HG03135 (cell line): ENCODE measurements at regions not wholly inside any gene's neighbourhood (a gene's known extent, or its start where the extent isn't known, plus 50 kb on each side); places are given as distances from the start of the nearest gene placed in this dataset.
"Not testable (repeated sequence)": the region's sequence is repeated elsewhere in the genome, so short reads cannot be mapped to it uniquely, and the experiment has no call there.

Experiments
- ATAC-seq: cut with Tn5 transposase; IDR thresholded peaks from one replicate; pipeline ENCODE4 v1.9.1; 2021; ENCODE audit warnings: mild to moderate bottlenecking, moderate library complexity; ENCODE audit not compliant: unreplicated experiment

DNA sequence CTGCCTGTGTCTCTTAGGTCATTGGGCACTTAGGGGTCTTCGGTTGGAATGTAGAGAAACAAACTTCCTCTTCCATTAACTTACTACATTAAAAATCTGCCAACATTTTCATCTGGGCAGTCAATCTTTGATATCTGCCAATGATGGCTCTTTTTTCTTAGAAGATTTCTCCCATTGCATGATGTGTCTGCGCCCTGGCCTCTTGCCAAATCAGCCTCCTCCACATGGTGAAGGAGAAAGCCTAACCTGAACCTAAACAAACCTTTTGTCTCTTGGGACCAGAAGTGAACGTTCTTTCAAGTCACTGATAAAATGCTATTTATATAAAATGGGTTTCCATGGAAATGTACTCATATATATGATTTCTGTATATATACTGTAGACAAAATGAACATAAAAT lies 998.9 kb upstream of the GJE1 start:
- no peak for ATAC-seq

DNA sequence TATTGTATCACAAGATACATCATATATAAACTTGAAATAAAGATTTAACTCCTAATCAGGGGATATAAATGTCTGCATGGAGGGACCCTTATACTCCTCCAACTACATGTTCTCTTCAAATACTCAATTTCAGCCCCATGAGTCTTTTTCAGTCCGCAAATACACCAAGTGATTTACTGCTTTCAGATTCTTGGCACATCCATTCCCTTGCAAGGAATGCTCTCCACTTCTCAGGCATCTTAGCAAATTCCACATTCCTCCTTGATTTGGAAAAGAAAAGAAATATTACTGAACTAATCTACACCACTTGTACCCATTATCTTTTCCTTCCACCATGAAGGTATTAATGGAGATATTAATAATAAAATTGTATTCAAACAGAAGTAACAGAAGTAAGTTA lies 999.4 kb upstream of the GJE1 start:
- no peak for ATAC-seq

DNA sequence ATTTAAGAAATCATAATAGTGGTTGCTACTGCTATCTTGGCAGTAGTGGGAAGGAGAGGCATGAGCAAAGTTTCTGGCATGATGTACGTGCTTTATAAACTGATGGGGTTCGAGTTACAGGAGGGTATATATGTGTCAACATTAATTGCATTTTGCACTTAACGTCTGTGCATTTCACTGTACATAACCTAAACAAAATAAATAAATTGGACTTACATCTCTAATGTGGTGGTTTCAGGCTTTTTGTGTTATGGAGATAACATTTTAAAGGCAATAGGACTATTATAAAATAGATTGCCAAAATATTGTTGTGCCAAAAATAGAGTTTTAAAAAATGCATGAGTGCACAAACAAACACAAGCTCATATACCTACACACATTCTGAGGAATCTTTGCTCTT lies 1001.1 kb upstream of the GJE1 start:
- no peak for ATAC-seq

DNA sequence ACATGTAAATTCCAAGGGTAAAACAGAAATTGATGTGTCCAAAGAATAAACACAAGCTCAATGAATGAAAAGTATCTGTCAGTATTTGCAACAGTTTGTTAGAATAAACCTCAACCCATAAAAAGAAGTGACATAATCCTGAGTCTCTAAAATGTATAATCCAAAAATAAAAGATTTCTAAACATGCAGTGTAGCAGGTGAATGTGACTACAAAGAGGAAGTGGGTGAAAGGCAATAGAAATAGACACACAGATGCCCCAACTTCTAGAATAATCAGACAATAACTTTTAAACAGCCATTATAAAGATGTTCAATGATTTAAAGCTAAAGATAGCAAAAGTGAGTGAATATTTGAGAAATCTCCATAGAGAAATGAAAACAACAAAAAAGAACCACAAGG lies 1009.2 kb upstream of the GJE1 start:
- ATAC-seq, result no peak

GRCh38 chr6:141123049-141123448 lies 1009.7 kb upstream of the GJE1 start:
- no peak for ATAC-seq

- ATAC-seq, result no peak
These were observed 1013.7 kb upstream of the GJE1 start for GRCh38 chr6:141118991-141119390.

DNA sequence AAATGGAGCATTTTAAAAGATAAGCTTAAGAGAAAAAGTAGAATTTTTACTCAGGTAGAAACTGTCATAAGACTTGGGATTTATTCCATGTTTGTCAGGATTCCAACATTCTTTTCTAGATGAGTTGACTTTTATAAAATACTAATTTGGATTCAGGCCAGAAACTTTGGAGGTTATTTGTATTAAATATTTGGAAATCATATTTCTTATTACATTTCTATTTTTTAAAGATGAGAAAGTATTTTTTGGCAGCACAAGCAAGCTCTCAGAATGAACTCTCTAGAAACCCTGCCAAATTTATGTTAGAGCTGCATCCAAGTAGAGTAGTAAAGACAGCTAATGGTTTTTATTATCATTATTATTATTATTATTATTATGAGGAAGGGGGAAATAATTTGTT lies 1014.9 kb upstream of the GJE1 start:
- no peak for ATAC-seq

DNA sequence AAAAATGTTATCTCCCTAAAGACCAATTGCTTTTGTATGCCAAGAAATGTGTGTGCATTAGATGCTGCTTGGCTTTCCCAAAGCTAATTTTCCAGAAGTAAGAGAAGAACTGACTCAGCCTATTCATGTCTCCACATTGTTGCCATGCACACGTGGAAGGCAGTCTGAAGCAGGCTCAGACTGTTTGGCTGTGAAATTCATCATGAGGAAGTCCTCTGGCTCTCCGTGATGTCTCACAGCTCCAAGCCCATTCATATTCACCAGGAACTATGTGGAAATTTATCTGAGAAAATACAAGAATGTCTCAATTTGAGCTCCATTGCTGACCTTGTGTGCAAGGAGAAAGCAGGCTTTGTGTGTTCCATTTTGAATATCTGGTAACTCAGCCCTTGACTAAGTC lies 1022.2 kb upstream of the GJE1 start:
- ATAC-seq, result no peak

DNA sequence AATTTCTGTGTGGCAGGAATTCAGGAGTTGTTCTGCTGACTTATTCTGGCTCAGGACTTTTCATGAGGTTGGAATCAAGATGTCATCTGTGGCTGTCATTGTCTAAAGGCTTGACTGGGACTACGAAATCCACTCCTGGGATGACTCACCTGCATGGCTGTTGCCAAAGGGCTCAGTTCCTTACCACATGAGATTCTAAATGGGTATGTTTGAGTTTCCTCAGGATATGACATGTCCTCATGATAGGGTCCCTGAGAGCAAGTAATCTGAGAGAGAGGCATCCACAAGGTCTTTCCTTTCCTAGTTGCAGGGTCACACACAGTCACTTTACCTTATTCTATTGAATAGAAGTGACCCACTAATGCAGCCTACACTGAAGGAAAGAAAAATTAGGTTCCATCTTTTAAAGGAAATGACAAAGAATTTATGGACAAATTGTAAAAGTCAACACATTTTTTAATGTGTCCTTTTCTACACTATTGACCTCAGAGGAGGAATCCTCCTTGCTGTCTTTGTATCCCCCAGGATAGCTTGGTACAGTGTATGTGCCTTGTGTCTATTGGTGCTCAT lies 1025.0 kb upstream of the GJE1 start:
- no peak for ATAC-seq

DNA sequence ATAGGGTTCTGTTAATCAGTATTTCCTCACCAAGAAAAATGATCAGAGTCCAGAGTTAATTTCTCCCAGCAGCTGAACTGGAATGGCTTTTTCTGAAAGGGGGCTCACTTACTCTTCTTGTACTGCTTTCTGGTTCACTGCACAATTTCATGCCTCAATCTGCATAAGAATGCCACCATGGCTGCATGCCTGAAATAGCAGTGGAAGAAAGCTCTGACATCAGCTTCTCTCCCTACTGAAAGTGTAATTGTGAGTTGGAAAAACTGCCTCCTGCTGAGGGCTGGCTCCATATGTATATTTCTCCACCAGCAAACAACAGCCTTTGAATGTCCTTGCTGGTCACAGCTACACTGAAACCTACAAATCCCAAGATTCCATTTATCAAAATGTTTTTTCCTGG lies 1027.2 kb upstream of the GJE1 start:
- ATAC-seq, result no peak

DNA sequence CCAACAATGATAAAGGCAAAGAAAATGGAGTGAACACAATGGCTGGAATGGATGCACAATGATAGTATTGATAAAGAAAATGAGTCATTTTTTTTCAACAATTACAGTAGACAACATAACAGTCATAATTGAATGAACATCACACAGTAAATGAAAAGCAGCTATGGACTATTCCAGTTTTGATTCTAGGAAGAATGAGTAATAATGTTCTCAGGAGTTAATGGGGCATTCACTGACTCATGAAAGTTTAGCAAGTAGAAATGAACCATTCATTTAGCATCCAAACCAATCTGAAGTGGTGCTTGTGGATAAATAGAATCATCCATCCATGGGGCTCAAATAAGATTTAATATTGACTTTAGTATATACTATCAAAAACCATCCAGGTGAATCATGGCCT lies 1029.5 kb upstream of the GJE1 start:
- ATAC-seq, result no peak

- no peak for ATAC-seq
These were observed 1035.3 kb upstream of the GJE1 start for GRCh38 chr6:141097471-141097870.

DNA sequence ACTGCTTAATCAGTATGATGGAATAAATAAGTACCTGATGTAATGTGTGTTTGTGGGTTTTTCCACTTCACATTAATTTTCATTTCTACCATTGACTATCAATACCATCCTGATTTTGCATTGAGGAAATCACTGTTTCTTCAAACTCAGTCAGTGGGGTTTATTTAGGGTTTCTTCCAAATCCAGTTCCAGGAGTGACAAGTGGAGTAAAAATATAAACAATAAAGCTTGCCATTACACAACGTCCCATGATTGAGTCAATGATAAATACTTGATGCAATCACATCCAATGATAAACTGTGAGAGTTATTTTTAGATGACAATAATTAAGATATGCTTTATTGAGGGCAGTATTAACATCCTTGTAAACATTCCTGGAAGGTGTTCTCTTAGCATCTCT lies 1037.4 kb upstream of the GJE1 start:
- ATAC-seq, result no peak

DNA sequence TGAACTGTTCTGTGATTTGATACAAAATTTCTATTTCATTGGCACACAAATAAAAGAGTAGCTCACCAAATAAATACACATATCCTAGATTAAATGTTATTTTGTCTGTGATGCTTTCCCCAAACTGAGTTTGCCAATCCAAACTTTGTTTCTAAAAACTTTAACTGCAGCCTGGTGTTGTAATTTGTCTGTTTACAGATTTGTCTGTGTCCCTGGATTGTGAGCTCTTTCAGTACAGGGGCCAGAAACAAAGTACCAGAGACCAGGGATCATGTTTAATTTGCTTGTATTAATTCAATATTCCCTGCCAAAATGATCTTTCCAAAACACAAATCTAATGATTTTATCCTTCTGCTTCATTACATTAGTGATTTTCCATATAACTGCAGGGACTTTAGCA lies 1044.6 kb upstream of the GJE1 start:
- no peak for ATAC-seq

- peak; percentile 91 for ATAC-seq
These were observed 1055.1 kb upstream of the GJE1 start for GRCh38 chr6:141077355-141078333.

DNA sequence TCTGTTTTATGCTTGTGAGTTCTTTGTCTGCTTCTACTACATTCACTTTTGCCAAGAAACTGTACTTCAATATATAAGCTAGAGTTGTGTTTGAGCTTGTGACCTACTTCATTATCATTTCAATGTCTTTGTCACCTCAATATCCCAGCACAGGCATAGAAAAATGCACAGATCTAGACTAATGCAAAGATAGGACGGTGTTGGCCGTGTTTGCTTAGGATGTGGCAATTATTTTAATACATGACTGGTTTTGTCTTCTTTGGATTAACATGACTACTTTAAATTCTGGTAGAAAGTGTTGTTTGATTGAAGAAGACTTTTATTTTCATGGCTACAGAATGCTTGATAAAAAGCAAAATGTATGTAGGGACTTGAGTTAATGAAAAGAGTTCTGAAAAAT lies 1075.0 kb upstream of the GJE1 start:
- no peak for ATAC-seq

DNA sequence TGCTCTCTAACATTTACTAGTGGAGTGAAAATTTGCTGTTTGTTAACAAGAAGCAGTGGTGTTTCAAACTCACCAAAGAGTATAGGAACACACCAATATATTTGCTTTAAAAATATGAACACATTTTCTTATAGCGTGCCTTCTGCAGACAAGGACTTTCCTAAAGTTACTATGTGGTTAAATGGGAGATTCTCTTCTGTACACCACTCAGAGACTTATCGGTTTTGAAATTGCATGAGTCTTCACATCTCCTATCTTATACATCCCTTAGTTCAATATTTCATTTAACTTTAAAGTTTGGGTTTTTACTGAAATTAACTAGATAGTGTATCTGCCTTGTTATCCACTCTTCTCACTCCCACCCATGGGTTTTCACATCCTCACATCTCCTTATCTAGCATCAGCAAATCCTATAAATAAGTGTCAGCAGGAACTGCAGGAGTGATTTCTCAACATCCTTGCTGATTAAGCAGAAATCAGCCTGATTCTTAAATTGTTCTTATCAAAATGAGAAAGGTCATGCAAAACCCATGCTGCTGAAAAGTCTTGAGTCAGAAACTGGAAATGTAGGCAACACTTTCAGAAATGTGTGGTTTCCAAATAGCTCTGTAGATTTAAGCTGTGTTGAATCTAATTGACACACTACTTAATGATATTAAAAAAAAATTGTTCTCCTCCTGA lies 1075.6 kb upstream of the GJE1 start:
- no peak for ATAC-seq

GRCh38 chr6:141050471-141050870 lies 1082.3 kb upstream of the GJE1 start:
- no peak for ATAC-seq

GRCh38 chr6:141048451-141048850 lies 1084.3 kb upstream of the GJE1 start:
- ATAC-seq, result no peak

DNA sequence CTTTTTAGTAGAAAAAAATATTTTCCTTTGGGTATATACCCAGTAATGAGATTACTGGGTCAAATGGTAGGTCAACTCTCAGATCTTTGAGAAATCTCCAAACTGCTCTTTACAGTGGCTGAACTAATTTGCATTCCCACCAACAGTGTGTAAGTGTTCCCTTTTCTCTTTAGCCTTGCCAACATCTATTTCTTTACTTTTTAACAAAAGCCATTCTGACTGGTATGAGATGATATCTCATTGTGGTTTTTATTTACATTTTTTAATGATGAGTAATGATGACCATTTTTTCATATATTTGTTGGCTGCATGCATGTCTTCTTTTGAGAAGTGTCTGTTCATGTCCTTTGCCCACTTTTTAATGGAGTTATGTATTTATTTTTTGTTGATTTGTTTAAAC lies 1086.2 kb upstream of the GJE1 start:
- ATAC-seq, result not testable (repeated sequence)

GRCh38 chr6:141041596-141042087 lies 1091.1 kb upstream of the GJE1 start:
- no peak for ATAC-seq
